Omental fat pad (tissue), 3 donors: ENCODE measurements at regions not wholly inside any gene's neighbourhood (a gene's known extent, or its start where the extent isn't known, plus 50 kb on each side); places are given as distances from the start of the nearest gene placed in this dataset.

ENCODE experiments used
- ATAC-seq: fragments of 150-250 bp; one replicate; pipeline ENCODE4 v1.9.1; 2016; ENCODE audit warnings: mild to moderate bottlenecking, moderate library complexity; ENCODE audit not compliant: low FRiP score
- DNase-seq: peaks from one replicate; pipeline ENCODE4 v3.0.0-alpha.2; 2019; ENCODE audit warnings: low spot score
- CTCF ChIP-seq, 3 donors: fragments of 450-650 bp; IDR thresholded peaks; one replicate each; pipeline ENCODE4 v1.5.1; 2016 to 2017; ENCODE audit warnings: antibody characterized with exemption in 3 of 3, mild to moderate bottlenecking in 3 of 3, moderate library complexity in 2 of 3

- no peak for ATAC-seq
- no peak for TF ChIP-seq CTCF (IDR thresholded peaks at IDR 0.05)
- no peak for DNase-seq
Measured at GRCh38 chr4:149279776-149280175, 535.9 kb downstream of the IQCM start.

- no peak for ATAC-seq
Measured at GRCh38 chr4:149279331-149279730, 536.3 kb downstream of the IQCM start.

GRCh38 chr4:149277705-149278104 is 537.9 kb downstream of the IQCM start:
- no peak for DNase-seq
- no peak for TF ChIP-seq CTCF (IDR thresholded peaks at IDR 0.05)
- no peak for ATAC-seq

More at GRCh38 chr4:149279331-149279730, 536.3 kb downstream of the IQCM start:
- TF ChIP-seq CTCF (IDR thresholded peaks at IDR 0.05) = no peak
- no peak for DNase-seq

- no peak for TF ChIP-seq CTCF (IDR thresholded peaks at IDR 0.05)
- DNase-seq = no peak
- ATAC-seq = no peak
Measured at GRCh38 chr4:149269835-149270234, 545.8 kb downstream of the IQCM start.

GRCh38 chr4:149266301-149266700 is 549.3 kb downstream of the IQCM start:
- DNase-seq (no peak), ATAC-seq (no peak)
- no peak for TF ChIP-seq CTCF (IDR thresholded peaks at IDR 0.05)

GRCh38 chr4:149265645-149266044 is 550.0 kb downstream of the IQCM start:
- DNase-seq = no peak
- no peak for TF ChIP-seq CTCF (IDR thresholded peaks at IDR 0.05)
- ATAC-seq = no peak

- no peak for TF ChIP-seq CTCF (IDR thresholded peaks at IDR 0.05)
- DNase-seq (no peak), ATAC-seq (no peak)
Measured at GRCh38 chr4:149264093-149264733, 551.4 kb downstream of the IQCM start.
